ENCODE measurements at regions not wholly inside any gene's neighbourhood (a gene's known extent, or its start where the extent isn't known, plus 50 kb on each side); places are given as distances from the start of the nearest gene placed in this dataset.
"Not testable (repeated sequence)": the region's sequence is repeated elsewhere in the genome, so short reads cannot be mapped to it uniquely, and the experiment has no call there.

- peak; percentile 22 for DNase-seq
Measured at GRCh38 chr16:14384745-14385144, 245.3 kb downstream of the PARN start.

- DNase-seq = not testable (repeated sequence)
Measured at GRCh38 chr16:14383844-14384243, 246.2 kb downstream of the PARN start.

- DNase-seq = no peak
Measured at GRCh38 chr16:14378689-14379467, 251.2 kb downstream of the PARN start.

- peak; percentile 87 for DNase-seq
Measured at GRCh38 chr16:14378131-14378551, 251.9 kb downstream of the PARN start.

GRCh38 chr16:14377326-14377725, 252.7 kb downstream of the PARN start:
- no peak for DNase-seq

GRCh38 chr16:14375132-14375491, 254.9 kb downstream of the PARN start:
- DNase-seq = no peak

- peak; percentile 42 for DNase-seq
Measured at GRCh38 chr16:14374451-14375131, 255.5 kb downstream of the PARN start.

GRCh38 chr16:14373896-14374295, 256.2 kb downstream of the PARN start:
- no peak for DNase-seq

GRCh38 chr16:14373406-14373805, 256.7 kb downstream of the PARN start:
- DNase-seq = no peak

GRCh38 chr16:14372471-14372870, 257.6 kb downstream of the PARN start:
- DNase-seq = peak; percentile 95

GRCh38 chr16:14371778-14372431, 258.2 kb downstream of the PARN start:
- DNase-seq = peak; percentile 95

- no peak for DNase-seq
Measured at GRCh38 chr16:14370736-14371234, 259.3 kb downstream of the PARN start.

- no peak for DNase-seq
Measured at GRCh38 chr16:14369734-14370598, 260.1 kb downstream of the PARN start.

GRCh38 chr16:14368399-14368798, 261.7 kb downstream of the PARN start:
- no peak for DNase-seq

GRCh38 chr16:14366974-14367707, 262.9 kb downstream of the PARN start:
- DNase-seq = no peak

- DNase-seq = no peak
Measured at GRCh38 chr16:14366447-14366846, 263.6 kb downstream of the PARN start.

- no peak for DNase-seq
Measured at GRCh38 chr16:14365200-14365851, 264.7 kb downstream of the PARN start.

- DNase-seq = no peak
Measured at GRCh38 chr16:14364386-14365199, 265.5 kb downstream of the PARN start.

- no peak for DNase-seq
Measured at GRCh38 chr16:14364112-14364385, 266.0 kb downstream of the PARN start.

GRCh38 chr16:14362774-14363371, 267.2 kb downstream of the PARN start:
- no peak for DNase-seq

Measured in NCI-H2171 treated with DMSO at 0.1 percent for 48 hours (cell line).